Sigmoid colon (tissue), 6 donors: ENCODE measurements at regions not wholly inside any gene's neighbourhood (a gene's known extent, or its start where the extent isn't known, plus 50 kb on each side); places are given as distances from the start of the nearest gene placed in this dataset.

ENCODE experiments used
- DNase-seq: peaks from one replicate; pipeline ENCODE4 v3.0.0-alpha.2; 2019
- H3K27ac ChIP-seq, 4 donors: fragments of 200-600 bp; sonication (generic); one replicate each; pipeline ENCODE4 v1.5.1; 2016 to 2019; ENCODE audit warnings: mild to moderate bottlenecking in 1 of 4
- H3K27me3 ChIP-seq, 3 donors: fragments of 200-600 bp; sonication (generic); one replicate each; pipeline ENCODE4 v1.5.1; 2019; ENCODE audit warnings: mild to moderate bottlenecking in 1 of 3
- H3K36me3 ChIP-seq, 4 donors: fragments of 200-600 bp; sonication (generic); one replicate each; pipeline ENCODE4 v1.5.1; 2016 to 2019
- H3K4me1 ChIP-seq, 4 donors: fragments of 200-600 bp; sonication (generic); one replicate each; pipeline ENCODE4 v1.5.1; 2017 to 2019
- H3K4me3 ChIP-seq, 4 donors: fragments of 200-600 bp; sonication (generic); one replicate each; pipeline ENCODE4 v1.5.1; 2017 to 2019; ENCODE audit warnings: mild to moderate bottlenecking in 2 of 4, moderate library complexity in 1 of 4
- H3K9me3 ChIP-seq, 4 donors: fragments of 200-600 bp in 3 of 4; sonication (generic) in 3 of 4; one replicate each; pipeline versions ENCODE4 v1.5.1 to v1.6.1; 2013 to 2019
- EP300 ChIP-seq, 4 donors: sonication (generic); formaldehyde crosslinking; IDR thresholded peaks; one replicate each; pipeline ENCODE4 v1.6.1; 2017; ENCODE audit warnings: antibody characterized with exemption in 4 of 4
- POLR2A ChIP-seq, 2 donors: fragments of 450-650 bp; IDR thresholded peaks; one replicate each; pipeline ENCODE4 v1.6.1; 2016; ENCODE audit warnings: antibody characterized with exemption in 2 of 2, mild to moderate bottlenecking in 2 of 2, moderate library complexity in 2 of 2
- POLR2AphosphoS5 ChIP-seq, 4 donors: sonication (generic); formaldehyde crosslinking; IDR thresholded peaks; one replicate each; pipeline ENCODE4 v1.6.1; 2017; ENCODE audit warnings: antibody characterized with exemption in 4 of 4
- WGBS, 2 donors: extraction: QIAGEN DNeasy Blood & Tissue Kit; methylation state at CpG; one replicate each; pipeline ENCODE4 v1.1.7; 2013; 5-methylcytosine and 5-hydroxymethylcytosine counted together
- intact Hi-C: fragments of 100-400 bp; cut with DNase I; formaldehyde crosslinking; loops from one replicate; pipeline ENCODE4 v1.15.1; 2023
- TF ChIP-seq, protein P1 (sequence below), 4 experiments: fragments of 450-650 bp in 3 of 4; fragments of 200-600 bp in 1 of 4; IDR thresholded peaks; one replicate each; pipeline ENCODE4 v1.5.1; 2016 to 2019; ENCODE audit warnings: antibody characterized with exemption in 4 of 4, mild to moderate bottlenecking in 3 of 4, moderate library complexity in 2 of 4
- donor health status: healthy with polysubstance abuse.
- donor health status: healthy.

DNA sequence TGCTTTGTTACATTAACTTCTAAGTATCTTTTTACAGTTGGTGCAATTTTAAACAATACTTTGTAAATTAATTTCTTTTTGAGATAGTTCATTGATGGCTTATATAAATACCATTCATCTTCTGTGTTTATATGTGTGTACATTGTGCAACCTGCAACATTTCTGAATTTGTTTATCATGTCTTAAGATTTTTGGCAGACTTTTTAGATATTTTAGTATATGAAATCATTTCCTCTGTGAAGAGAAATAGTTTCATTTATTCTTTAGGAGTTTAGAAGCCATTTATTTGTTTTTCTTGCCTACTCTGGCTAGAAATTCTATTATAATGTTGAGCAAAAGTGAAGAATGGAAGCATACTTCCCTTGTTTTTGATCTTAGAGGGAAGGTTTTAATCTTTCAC lies 337.8 kb upstream of the DSEL start:
- Histone ChIP-seq H3K9me3 (no peaks in the 10 kb centered on the region), H3K4me3 (no peak overlapping the region), H3K27me3 (no peaks in the 10 kb centered on the region), H3K4me1 (no peaks in the 10 kb centered on the region), H3K27ac (no peak overlapping the region), H3K36me3 (no peaks in the 10 kb centered on the region)
- no peak for DNase-seq
- intact Hi-C loops, result no loop called here
- TF ChIP-seq, protein P1, sequence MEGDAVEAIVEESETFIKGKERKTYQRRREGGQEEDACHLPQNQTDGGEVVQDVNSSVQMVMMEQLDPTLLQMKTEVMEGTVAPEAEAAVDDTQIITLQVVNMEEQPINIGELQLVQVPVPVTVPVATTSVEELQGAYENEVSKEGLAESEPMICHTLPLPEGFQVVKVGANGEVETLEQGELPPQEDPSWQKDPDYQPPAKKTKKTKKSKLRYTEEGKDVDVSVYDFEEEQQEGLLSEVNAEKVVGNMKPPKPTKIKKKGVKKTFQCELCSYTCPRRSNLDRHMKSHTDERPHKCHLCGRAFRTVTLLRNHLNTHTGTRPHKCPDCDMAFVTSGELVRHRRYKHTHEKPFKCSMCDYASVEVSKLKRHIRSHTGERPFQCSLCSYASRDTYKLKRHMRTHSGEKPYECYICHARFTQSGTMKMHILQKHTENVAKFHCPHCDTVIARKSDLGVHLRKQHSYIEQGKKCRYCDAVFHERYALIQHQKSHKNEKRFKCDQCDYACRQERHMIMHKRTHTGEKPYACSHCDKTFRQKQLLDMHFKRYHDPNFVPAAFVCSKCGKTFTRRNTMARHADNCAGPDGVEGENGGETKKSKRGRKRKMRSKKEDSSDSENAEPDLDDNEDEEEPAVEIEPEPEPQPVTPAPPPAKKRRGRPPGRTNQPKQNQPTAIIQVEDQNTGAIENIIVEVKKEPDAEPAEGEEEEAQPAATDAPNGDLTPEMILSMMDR (IDR thresholded peaks at IDR 0.05), result no peak
- TF ChIP-seq POLR2A (IDR thresholded peaks at IDR 0.05), result no peak
- TF ChIP-seq EP300 (IDR thresholded peaks at IDR 0.05), result no peak
- TF ChIP-seq POLR2AphosphoS5 (IDR thresholded peaks at IDR 0.05), result no peak

DNA sequence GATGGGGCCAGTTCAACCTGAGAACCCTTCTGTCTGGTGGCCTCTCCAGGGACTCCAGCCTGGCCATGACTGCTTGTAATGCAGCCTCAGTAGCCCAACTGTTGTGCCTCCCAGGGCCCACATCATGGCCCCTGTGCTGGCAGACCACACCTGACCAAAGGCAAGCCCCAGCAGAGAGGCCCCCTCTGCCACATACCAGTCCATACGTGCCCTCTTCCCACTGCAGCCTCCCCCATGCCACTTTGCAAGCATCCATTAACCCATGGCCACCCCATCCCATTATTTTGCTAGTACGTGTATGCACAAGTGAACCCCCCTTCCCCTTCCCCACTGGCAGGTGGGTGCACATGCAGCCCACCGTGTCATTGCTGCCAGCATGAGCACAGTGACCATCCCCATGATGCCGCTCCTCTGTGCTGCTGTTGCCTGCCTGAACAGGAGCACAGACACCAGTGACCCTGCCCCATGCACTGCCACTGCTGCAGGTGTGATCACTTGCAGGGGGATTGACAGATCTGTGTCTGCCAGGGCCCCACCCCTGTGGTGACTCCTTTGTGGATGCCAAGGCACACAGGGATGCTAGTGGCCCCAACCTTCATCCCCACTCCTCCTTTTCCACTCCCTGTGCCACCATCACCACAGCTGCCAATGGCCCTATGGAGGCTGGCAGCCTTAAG lies 330.0 kb upstream of the DSEL start:
- intact Hi-C loops, result no loop called here
- WGBS, 2 donors, result 90 to 94% methylated on average over 4 of the region's 4 CpGs
- DNase-seq, result no peak
- Histone ChIP-seq H3K36me3 (no peaks in the 10 kb centered on the region), H3K4me3 (no peak overlapping the region), H3K27ac (no peak overlapping the region), H3K4me1 (no peaks in the 10 kb centered on the region), H3K9me3 (no peaks in the 10 kb centered on the region), H3K27me3 (no peaks in the 10 kb centered on the region)
- TF ChIP-seq EP300 (IDR thresholded peaks at IDR 0.05), result no peak
- no peak for TF ChIP-seq POLR2AphosphoS5 (IDR thresholded peaks at IDR 0.05)
- TF ChIP-seq, protein P1 (IDR thresholded peaks at IDR 0.05), result no peak
- TF ChIP-seq POLR2A (IDR thresholded peaks at IDR 0.05), result no peak

DNA sequence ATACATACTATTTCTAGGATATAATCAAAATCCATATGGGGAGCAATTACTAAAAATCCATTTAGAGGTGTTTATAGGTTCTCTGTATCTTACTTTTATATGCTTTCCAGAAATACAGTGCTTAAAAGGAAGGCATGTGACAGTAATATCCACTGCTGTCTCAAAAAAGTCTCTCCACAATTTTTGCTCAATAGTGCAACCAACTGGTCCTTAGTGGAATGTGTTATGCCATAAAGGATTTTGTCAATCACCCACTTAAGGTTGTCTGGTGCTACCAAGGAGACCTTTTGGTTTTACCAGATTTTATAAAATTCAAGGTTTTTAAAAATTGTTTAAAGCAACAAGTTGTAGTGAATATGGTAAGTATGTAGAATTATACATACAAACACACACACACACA lies 328.5 kb upstream of the DSEL start:
- intact Hi-C loops, result no loop called here
- no peaks in the 10 kb centered on the region for H3K9me3 ChIP-seq
- H3K27me3 ChIP-seq, result no peaks in the 10 kb centered on the region
- no peaks in the 10 kb centered on the region for H3K4me1 ChIP-seq
- H3K27ac ChIP-seq, result no peak overlapping the region
- TF ChIP-seq, protein P1 (IDR thresholded peaks at IDR 0.05), result no peak
- TF ChIP-seq POLR2AphosphoS5 (IDR thresholded peaks at IDR 0.05) (no peak), EP300 (IDR thresholded peaks at IDR 0.05) (no peak), POLR2A (IDR thresholded peaks at IDR 0.05) (no peak)
- DNase-seq, result no peak
- no peak overlapping the region for H3K4me3 ChIP-seq
- no peaks in the 10 kb centered on the region for H3K36me3 ChIP-seq

DNA sequence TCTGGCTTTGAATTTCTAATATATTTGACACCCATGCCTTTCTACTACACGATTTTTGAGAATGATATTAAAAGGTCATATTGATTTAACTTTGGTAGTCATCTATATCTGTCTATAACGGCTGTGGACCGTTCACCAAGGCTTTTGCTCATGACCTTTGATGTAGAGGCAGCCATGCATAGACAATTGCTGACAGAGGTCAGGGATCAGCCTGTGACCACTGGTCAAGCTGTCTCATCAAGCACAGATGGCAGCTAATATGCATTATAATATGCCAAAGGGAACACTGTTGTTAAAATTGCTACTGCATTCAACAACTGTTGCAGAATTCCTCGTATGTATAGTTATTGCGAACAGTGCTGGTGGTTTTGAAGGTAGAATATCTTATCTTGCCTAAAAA lies 323.9 kb upstream of the DSEL start:
- DNase-seq, result no peak
- H3K36me3 ChIP-seq, result no peaks in the 10 kb centered on the region
- TF ChIP-seq, protein P1 (IDR thresholded peaks at IDR 0.05), result no peak
- no peak for TF ChIP-seq POLR2A (IDR thresholded peaks at IDR 0.05)
- TF ChIP-seq EP300 (IDR thresholded peaks at IDR 0.05), result no peak
- TF ChIP-seq POLR2AphosphoS5 (IDR thresholded peaks at IDR 0.05), result no peak
- no peaks in the 10 kb centered on the region for H3K9me3 ChIP-seq
- H3K27me3 ChIP-seq, result no peaks in the 10 kb centered on the region
- no peaks in the 10 kb centered on the region for H3K4me1 ChIP-seq
- intact Hi-C loops, result no loop called here
- no peak overlapping the region for H3K27ac ChIP-seq
- H3K4me3 ChIP-seq, result no peak overlapping the region
- 63 to 74% methylated on average over 5 of the region's 5 CpGs for WGBS, 2 donors

DNA sequence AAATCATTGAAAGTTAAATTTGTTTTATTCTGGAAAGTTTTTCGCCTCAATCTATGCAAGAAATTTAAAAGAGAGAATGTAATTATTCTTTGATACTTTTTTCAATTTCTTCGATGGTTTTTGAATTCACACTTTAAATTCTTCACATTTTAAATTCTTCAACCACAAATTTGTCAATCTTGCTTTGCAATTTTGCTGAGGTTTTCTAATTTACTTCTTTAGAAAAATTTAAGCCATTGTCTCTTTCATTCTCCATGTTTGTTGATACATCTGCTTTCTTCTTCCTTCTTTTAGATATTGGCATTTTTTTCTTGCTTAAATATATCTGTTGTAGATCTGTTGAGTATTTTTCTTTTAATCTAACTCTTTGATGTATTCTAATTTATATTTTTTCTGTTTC lies 301.9 kb upstream of the DSEL start:
- DNase-seq, result no peak
- H3K27ac ChIP-seq, result no peak overlapping the region
- 61 to 86% methylated on average over 2 of the region's 2 CpGs for WGBS, 2 donors
- H3K9me3 ChIP-seq, result no peaks in the 10 kb centered on the region
- no peaks in the 10 kb centered on the region for H3K36me3 ChIP-seq
- no peak overlapping the region for H3K4me3 ChIP-seq
- no peaks in the 10 kb centered on the region for H3K27me3 ChIP-seq
- H3K4me1 ChIP-seq, result no peaks in the 10 kb centered on the region
- intact Hi-C loops, result no loop called here
- TF ChIP-seq EP300 (IDR thresholded peaks at IDR 0.05) (no peak), POLR2AphosphoS5 (IDR thresholded peaks at IDR 0.05) (no peak), POLR2A (IDR thresholded peaks at IDR 0.05) (no peak)
- TF ChIP-seq, protein P1 (IDR thresholded peaks at IDR 0.05), result no peak
